ENCODE measurements at regions not wholly inside any gene's neighbourhood (a gene's known extent, or its start where the extent isn't known, plus 50 kb on each side); places are given as distances from the start of the nearest gene placed in this dataset.

GRCh38 chr6:144824018-144824417 lies 538.9 kb downstream of the UTRN start:
- no peak for TF ChIP-seq EP300 (IDR thresholded peaks at IDR 0.05; ENCODE audit: borderline replicate concordance)
- TF ChIP-seq YY1 (IDR thresholded peaks at IDR 0.05; ENCODE audit: low read depth), result no peak
- TF ChIP-seq MAX (IDR thresholded peaks at IDR 0.05), result no peak
- TF ChIP-seq EGR1 (IDR thresholded peaks at IDR 0.05), result no peak
- TF ChIP-seq CREB1 (IDR thresholded peaks at IDR 0.05; ENCODE audit: low read depth), result no peak
- TF ChIP-seq TCF12 (IDR thresholded peaks at IDR 0.05; ENCODE audit: low read depth), result no peak
- TF ChIP-seq NFIC (IDR thresholded peaks at IDR 0.05), result no peak
- TF ChIP-seq REST (IDR thresholded peaks at IDR 0.05; ENCODE audit: low read depth), result no peak
- TF ChIP-seq TAF1 (IDR thresholded peaks at IDR 0.05; ENCODE audit: low read depth), result no peak
- no peak for TF ChIP-seq FOXM1 (IDR thresholded peaks at IDR 0.05; ENCODE audit: borderline replicate concordance, low read depth)
- TF ChIP-seq RAD21 (IDR thresholded peaks at IDR 0.05; ENCODE audit: low read depth), result no peak
- no peak for TF ChIP-seq CEBPB (IDR thresholded peaks at IDR 0.05)
- TF ChIP-seq TEAD4 (IDR thresholded peaks at IDR 0.05), result no peak
